GM23338 (cell line): ENCODE measurements at regions not wholly inside any gene's neighbourhood (a gene's known extent, or its start where the extent isn't known, plus 50 kb on each side); places are given as distances from the start of the nearest gene placed in this dataset.

Experiments
- ATAC-seq: fragments of 200-7000 bp; cut with Tn5 transposase; 3 replicates; pipeline ENCODE4 v1.9.1; 2020
- DNase-seq: peaks from one replicate; pipeline ENCODE4 v3.0.0-alpha.2; 2015; ENCODE audit warnings: low spot score
- H2AFZ ChIP-seq: fragments of 200-600 bp; sonication (generic); 2 replicates; pipeline ENCODE4 v1.8.0; 2016; ENCODE audit warnings: antibody characterized with exemption, mild to moderate bottlenecking, moderate library complexity
- H3F3A ChIP-seq: fragments of 200-600 bp; sonication (generic); replicated peaks from 2 replicates; pipeline ENCODE4 v1.8.0; 2017; ENCODE audit warnings: antibody characterized with exemption, mixed run types, low read depth
- H3K27ac ChIP-seq: fragments of 200-600 bp; sonication (generic); 2 replicates; pipeline ENCODE4 v1.6.1; 2016; ENCODE audit warnings: low read depth
- H3K27me3 ChIP-seq: fragments of 200-600 bp; sonication (generic); 2 replicates; pipeline ENCODE4 v1.8.0; 2016; ENCODE audit warnings: mild to moderate bottlenecking, mixed run types, moderate library complexity; ENCODE audit not compliant: insufficient read depth
- H3K36me3 ChIP-seq: fragments of 200-600 bp; sonication (generic); 2 replicates; pipeline ENCODE4 v1.8.0; 2016; ENCODE audit warnings: mild to moderate bottlenecking; ENCODE audit not compliant: insufficient read depth
- H3K4me1 ChIP-seq: fragments of 200-600 bp; sonication (generic); 2 replicates; pipeline ENCODE4 v1.8.0; 2016; ENCODE audit warnings: mild to moderate bottlenecking, moderate library complexity; ENCODE audit not compliant: insufficient read depth
- H3K4me2 ChIP-seq: fragments of 200-600 bp; sonication (generic); 2 replicates; pipeline ENCODE4 v1.7.1; 2017; ENCODE audit warnings: mixed run types
- H3K4me3 ChIP-seq: fragments of 200-600 bp; sonication (generic); 2 replicates; pipeline ENCODE4 v1.6.1; 2016; ENCODE audit warnings: mixed run types
- H3K79me2 ChIP-seq: fragments of 200-600 bp; sonication (generic); replicated peaks from 2 replicates; pipeline ENCODE4 v1.8.0; 2017; ENCODE audit warnings: mild to moderate bottlenecking; ENCODE audit not compliant: insufficient read depth
- H3K9me2 ChIP-seq: fragments of 200-600 bp; sonication (generic); 2 replicates; pipeline ENCODE4 v1.8.0; 2017; ENCODE audit not compliant: insufficient read depth
- H4K20me1 ChIP-seq: fragments of 200-600 bp; sonication (generic); replicated peaks from 2 replicates; pipeline ENCODE4 v1.8.0; 2017; ENCODE audit warnings: mild to moderate bottlenecking; ENCODE audit not compliant: insufficient read depth
- H3K27ac Mint-ChIP-seq: 2 replicates; pipeline ENCODE4 v1.8.0; 2020; ENCODE audit warnings: inconsistent platforms, mild to moderate bottlenecking, moderate library complexity, mixed read lengths
- H3K27me3 Mint-ChIP-seq: 3 replicates; pipeline ENCODE4 v1.8.0; 2022; ENCODE audit warnings: low read depth, mild to moderate bottlenecking, moderate library complexity, mixed read lengths, inconsistent platforms; ENCODE audit not compliant: insufficient read depth, poor library complexity
- H3K36me3 Mint-ChIP-seq: 3 replicates; pipeline ENCODE4 v1.8.0; 2021; ENCODE audit warnings: low read depth, mild to moderate bottlenecking, inconsistent platforms, moderate library complexity, mixed read lengths
- H3K4me1 Mint-ChIP-seq: 3 replicates; pipeline ENCODE4 v1.8.0; 2020; ENCODE audit warnings: mild to moderate bottlenecking, inconsistent platforms, mixed read lengths
- H3K4me3 Mint-ChIP-seq: 3 replicates; pipeline ENCODE4 v1.8.0; 2021; ENCODE audit warnings: moderate library complexity, mild to moderate bottlenecking, inconsistent platforms, mixed read lengths
- H3K9me3 Mint-ChIP-seq: 3 replicates; pipeline ENCODE4 v1.8.0; 2020; ENCODE audit warnings: moderate library complexity, mild to moderate bottlenecking, inconsistent platforms, mixed read lengths
- CREB1 ChIP-seq: fragments of 250-450 bp; sonication (Bioruptor Pico); IDR thresholded peaks from 2 replicates; pipeline ENCODE4 v1.5.0; 2020; ENCODE audit warnings: low read depth, mild to moderate bottlenecking, moderate library complexity
- CTCF ChIP-seq, 2 experiments: fragments of 200-600 bp in 1 of 2; sonication (generic) in 1 of 2; conservative IDR thresholded peaks; 2 replicates each; pipeline versions ENCODE4 v1.5.1 to v1.6.1; 2016 to 2017; ENCODE audit warnings: antibody characterized with exemption in 2 of 2, low read depth in 2 of 2, mild to moderate bottlenecking in 2 of 2, moderate library complexity in 1 of 2
- ETS1 ChIP-seq: IDR thresholded peaks from 2 replicates; pipeline ENCODE4 v1.6.1; 2016; ENCODE audit warnings: antibody characterized with exemption
- EZH2 ChIP-seq: fragments of 200-600 bp; sonication (generic); IDR thresholded peaks from one replicate; pipeline ENCODE4 v1.8.0; 2017; ENCODE audit warnings: antibody characterized with exemption, mild to moderate bottlenecking, low read depth; ENCODE audit not compliant: unreplicated experiment
- EZH2phosphoT487 ChIP-seq: fragments of 200-600 bp; sonication (generic); IDR thresholded peaks from one replicate; pipeline ENCODE4 v1.8.1; 2018; ENCODE audit warnings: antibody characterized with exemption; ENCODE audit not compliant: unreplicated experiment
- JUNB ChIP-seq: IDR thresholded peaks from one replicate; pipeline ENCODE4 v1.6.1; 2016; ENCODE audit warnings: antibody characterized with exemption; ENCODE audit not compliant: unreplicated experiment
- NANOG ChIP-seq: IDR thresholded peaks from 2 replicates; pipeline ENCODE4 v1.6.1; 2016; ENCODE audit warnings: antibody characterized with exemption, borderline replicate concordance
- POLR2AphosphoS5 ChIP-seq: IDR thresholded peaks from 2 replicates; pipeline ENCODE4 v1.6.1; 2016; ENCODE audit warnings: antibody characterized with exemption, low read depth
- REST ChIP-seq: IDR thresholded peaks from one replicate; pipeline ENCODE4 v1.6.1; 2018; ENCODE audit warnings: antibody characterized with exemption; ENCODE audit not compliant: unreplicated experiment
- STAT1 ChIP-seq: IDR thresholded peaks from one replicate; pipeline ENCODE4 v1.6.1; 2016; ENCODE audit warnings: antibody characterized with exemption; ENCODE audit not compliant: unreplicated experiment
- ZNF114 ChIP-seq: fragments of 250-450 bp; sonication (Bioruptor Pico); IDR thresholded peaks from 2 replicates; pipeline ENCODE4 v1.5.0; 2020; ENCODE audit warnings: mild to moderate bottlenecking, moderate library complexity
- ZNF331 ChIP-seq: fragments of 250-450 bp; sonication (Bioruptor Pico); IDR thresholded peaks from 2 replicates; pipeline ENCODE4 v1.5.0; 2020; ENCODE audit warnings: low read depth, mild to moderate bottlenecking, moderate library complexity
- ZNF462 ChIP-seq: fragments of 250-450 bp; sonication (Bioruptor Pico); IDR thresholded peaks from 2 replicates; pipeline ENCODE4 v1.5.0; 2020; ENCODE audit warnings: mild to moderate bottlenecking, moderate library complexity

- Mint-ChIP-seq H3K4me3 (no peak overlapping the region), H3K36me3 (no peaks in the 10 kb centered on the region), H3K9me3 (no peaks in the 10 kb centered on the region), H3K4me1 (peaks cover 11% of the 10 kb centered on the region), H3K27me3 (no peaks in the 10 kb centered on the region), H3K27ac (no peak overlapping the region)
- Histone ChIP-seq H3K27me3 (no peaks in the 10 kb centered on the region), H3K27ac (no peak overlapping the region), H2AFZ (peak overlapping the region; percentile 60; the same call in 1 of the 2 replicates), H3K4me1 (peaks cover 18% of the 10 kb centered on the region), H4K20me1 (no peaks in the 10 kb centered on the region), H3K36me3 (no peaks in the 10 kb centered on the region), H3K4me2 (no peak overlapping the region), H3K4me3 (no peak overlapping the region), H3K9me2 (peaks cover 3% of the 10 kb centered on the region; the same call in 1 of the 2 replicates), H3K79me2 (no peaks in the 10 kb centered on the region), H3F3A (no peaks in the 10 kb centered on the region)
- ATAC-seq = no peak
- DNase-seq = no peak
- TF ChIP-seq POLR2AphosphoS5 (no peak), JUNB (no peak), NANOG (no peak), ZNF331 (CRISPR knock-in tag) (no peak), STAT1 (no peak), EZH2phosphoT487 (no peak), REST (no peak), CTCF (conservative IDR thresholded peaks at IDR 0.05; ENCODE audit: low read depth in 2 of 2) (no peak), ZNF462 (CRISPR knock-in tag) (no peak), ETS1 (no peak), ZNF114 (CRISPR knock-in tag) (no peak), CREB1 (CRISPR knock-in tag) (no peak), EZH2 (no peak)
Observed at GRCh38 chr5:124952566-124952965, 206.1 kb upstream of the ZNF608 start.
